Suprapubic skin (tissue), 4 donors: ENCODE measurements at regions not wholly inside any gene's neighbourhood (a gene's known extent, or its start where the extent isn't known, plus 50 kb on each side); places are given as distances from the start of the nearest gene placed in this dataset.
A peak's percentile ranks its signal among the peaks of the same experiment; 100 is the strongest.

ENCODE experiments used
- DNase-seq, 2 donors: peaks; one replicate each; pipeline ENCODE4 v3.0.0-alpha.2; 2019; ENCODE audit warnings: low spot score in 2 of 2
- H3K27ac ChIP-seq: fragments of 200-600 bp; sonication (generic); one replicate; pipeline ENCODE4 v1.5.1; 2019
- H3K27me3 ChIP-seq: fragments of 200-600 bp; sonication (generic); one replicate; pipeline ENCODE4 v1.5.1; 2019
- H3K36me3 ChIP-seq: fragments of 200-600 bp; sonication (generic); one replicate; pipeline ENCODE4 v1.5.1; 2019
- H3K4me1 ChIP-seq: fragments of 200-600 bp; sonication (generic); one replicate; pipeline ENCODE4 v1.5.1; 2019
- H3K4me3 ChIP-seq: fragments of 200-600 bp; sonication (generic); one replicate; pipeline ENCODE4 v1.5.1; 2019; ENCODE audit warnings: mild to moderate bottlenecking
- H3K9me3 ChIP-seq: fragments of 200-600 bp; sonication (generic); one replicate; pipeline ENCODE4 v1.5.1; 2019
- CTCF ChIP-seq, 2 donors: fragments of 200-600 bp in 1 of 2; fragments of 450-650 bp in 1 of 2; sonication (generic) in 1 of 2; IDR thresholded peaks; one replicate each; pipeline ENCODE4 v1.5.1; 2016 to 2019; ENCODE audit warnings: antibody characterized with exemption in 2 of 2, mild to moderate bottlenecking in 1 of 2, moderate library complexity in 1 of 2
- EP300 ChIP-seq: sonication (generic); formaldehyde crosslinking; IDR thresholded peaks from one replicate; pipeline ENCODE4 v1.6.1; 2017; ENCODE audit warnings: antibody characterized with exemption
- POLR2A ChIP-seq, 2 donors: fragments of 450-650 bp; IDR thresholded peaks; one replicate each; pipeline ENCODE4 v1.6.1; 2017; ENCODE audit warnings: antibody characterized with exemption in 2 of 2, mild to moderate bottlenecking in 2 of 2, moderate library complexity in 2 of 2
- POLR2AphosphoS5 ChIP-seq, 3 donors: sonication (generic); formaldehyde crosslinking; IDR thresholded peaks; one replicate each; pipeline ENCODE4 v1.6.1; 2017; ENCODE audit warnings: antibody characterized with exemption in 3 of 3
- WGBS: methylation state at CpG from one replicate; pipeline ENCODE4 v1.1.5; 2018; 5-methylcytosine and 5-hydroxymethylcytosine counted together

GRCh38 chr21:17903929-17904639 is 84.9 kb upstream of the C21orf91 start:
- no peak for DNase-seq
- TF ChIP-seq CTCF (IDR thresholded peaks at IDR 0.05) = no peak
- TF ChIP-seq POLR2A (IDR thresholded peaks at IDR 0.05) = no peak
- Histone ChIP-seq H3K36me3 (no peaks in the 10 kb centered on the region), H3K27ac (no peak overlapping the region), H3K9me3 (no peaks in the 10 kb centered on the region), H3K4me1 (peaks cover 26% of the 10 kb centered on the region), H3K27me3 (no peaks in the 10 kb centered on the region), H3K4me3 (no peak overlapping the region)
- WGBS = 80% methylated on average over 10 of the region's 10 CpGs

- Histone ChIP-seq H3K27ac (peak overlapping the region; percentile 84), H3K27me3 (no peaks in the 10 kb centered on the region), H3K4me3 (no peak overlapping the region), H3K36me3 (no peaks in the 10 kb centered on the region), H3K4me1 (peaks cover 26% of the 10 kb centered on the region), H3K9me3 (no peaks in the 10 kb centered on the region)
- no peak for DNase-seq
- WGBS = 48% methylated on average over 4 of the region's 4 CpGs
- no peak for TF ChIP-seq EP300
- TF ChIP-seq CTCF (IDR thresholded peaks at IDR 0.05) = no peak
- no peak for TF ChIP-seq POLR2A (IDR thresholded peaks at IDR 0.05)
- no peak for TF ChIP-seq POLR2AphosphoS5 (IDR thresholded peaks at IDR 0.05)
Measured at GRCh38 chr21:17903029-17903806, 84.1 kb upstream of the C21orf91 start.

GRCh38 chr21:17901458-17902079 is 82.4 kb upstream of the C21orf91 start:
- peak overlapping the region; percentile 84 for H3K27ac ChIP-seq
- H3K27me3 ChIP-seq = no peaks in the 10 kb centered on the region
- H3K4me3 ChIP-seq = peak overlapping the region; percentile 7
- H3K9me3 ChIP-seq = no peaks in the 10 kb centered on the region
- no peak for DNase-seq
- 43% methylated on average over 10 of the region's 10 CpGs for WGBS
- TF ChIP-seq POLR2AphosphoS5 (IDR thresholded peaks at IDR 0.05) (no peak), CTCF (IDR thresholded peaks at IDR 0.05) (no peak), POLR2A (IDR thresholded peaks at IDR 0.05) (no peak), EP300 (no peak)
- peaks cover 26% of the 10 kb centered on the region for H3K4me1 ChIP-seq
- H3K36me3 ChIP-seq = no peaks in the 10 kb centered on the region

- Histone ChIP-seq H3K36me3 (no peaks in the 10 kb centered on the region), H3K9me3 (no peaks in the 10 kb centered on the region), H3K27ac (peak overlapping the region; percentile 84), H3K4me1 (peaks cover 26% of the 10 kb centered on the region), H3K27me3 (no peaks in the 10 kb centered on the region), H3K4me3 (no peak overlapping the region)
- no peak for DNase-seq
- WGBS = 38% methylated on average over 5 of the region's 5 CpGs
- TF ChIP-seq EP300 (no peak), POLR2A (IDR thresholded peaks at IDR 0.05) (no peak), POLR2AphosphoS5 (IDR thresholded peaks at IDR 0.05) (no peak), CTCF (IDR thresholded peaks at IDR 0.05) (no peak)
Measured at GRCh38 chr21:17900990-17901385, 81.8 kb upstream of the C21orf91 start.
